A172 (cell line): ENCODE measurements at regions not wholly inside any gene's neighbourhood (a gene's known extent, or its start where the extent isn't known, plus 50 kb on each side); places are given as distances from the start of the nearest gene placed in this dataset.

ENCODE experiments used
- DNase-seq: peaks from one replicate; pipeline ENCODE4 v3.0.0-alpha.2; 2015; ENCODE audit warnings: low spot score

DNA sequence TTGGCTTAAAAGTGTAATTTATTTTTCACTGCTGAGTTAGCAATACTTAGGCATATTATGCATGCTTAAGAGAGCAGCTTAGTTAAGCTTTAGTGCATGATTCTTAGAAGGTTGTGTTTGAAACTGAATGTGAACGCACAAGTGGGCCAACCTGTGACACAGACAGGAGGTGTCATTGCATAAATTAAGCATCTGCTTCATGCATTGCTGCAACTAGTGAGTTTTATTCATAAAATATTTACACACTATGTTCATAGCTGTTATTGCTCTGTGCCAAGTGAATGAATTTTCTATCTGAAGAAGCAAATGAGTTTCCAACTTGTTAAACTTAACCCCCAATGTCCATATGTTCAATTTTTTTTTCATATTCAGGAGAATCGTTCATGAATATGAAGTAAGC, 806.4 kb downstream of the GALR1 start:
- no peak for DNase-seq

DNA sequence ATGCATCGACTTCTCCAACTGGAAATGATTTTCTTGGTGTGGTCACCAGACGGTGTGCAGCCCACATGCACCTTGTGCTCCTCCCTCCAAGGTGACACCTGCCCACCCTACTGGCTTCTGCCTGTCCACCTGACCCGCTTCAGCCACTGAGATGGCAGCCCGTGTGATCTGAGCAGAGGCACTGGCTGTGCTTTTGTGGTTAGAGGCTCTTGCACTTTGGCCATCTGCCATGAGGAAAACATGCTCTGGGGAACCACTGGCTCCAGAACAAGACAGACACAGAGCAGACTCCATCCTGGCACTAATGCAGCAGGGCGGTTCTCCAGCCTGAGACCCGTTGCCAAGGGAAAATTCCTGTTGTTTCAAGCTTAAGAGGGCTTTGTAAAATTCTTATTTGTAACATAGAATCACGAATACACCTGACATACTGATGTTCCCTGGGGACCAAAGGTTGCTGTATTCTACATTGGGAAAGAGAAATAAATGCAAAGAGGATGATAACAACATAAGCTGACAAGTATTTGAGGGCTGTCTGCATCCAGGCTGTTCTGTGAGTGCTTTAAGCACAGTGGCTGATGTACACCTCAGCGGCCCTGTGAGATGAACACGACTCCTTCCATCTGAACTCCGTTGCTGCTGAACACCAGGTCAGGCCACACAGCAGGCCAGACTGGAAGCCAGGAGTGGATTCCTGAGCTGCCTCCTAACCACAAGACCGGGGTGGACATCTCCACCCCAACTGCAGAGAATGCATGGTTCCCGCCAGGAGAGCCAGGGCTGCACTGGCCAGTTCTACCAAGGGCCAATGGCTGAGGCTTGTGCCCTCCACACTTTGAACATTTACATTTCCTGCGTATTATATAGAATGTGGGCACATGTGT, 820.4 kb downstream of the GALR1 start:
- DNase-seq, result no peak

DNA sequence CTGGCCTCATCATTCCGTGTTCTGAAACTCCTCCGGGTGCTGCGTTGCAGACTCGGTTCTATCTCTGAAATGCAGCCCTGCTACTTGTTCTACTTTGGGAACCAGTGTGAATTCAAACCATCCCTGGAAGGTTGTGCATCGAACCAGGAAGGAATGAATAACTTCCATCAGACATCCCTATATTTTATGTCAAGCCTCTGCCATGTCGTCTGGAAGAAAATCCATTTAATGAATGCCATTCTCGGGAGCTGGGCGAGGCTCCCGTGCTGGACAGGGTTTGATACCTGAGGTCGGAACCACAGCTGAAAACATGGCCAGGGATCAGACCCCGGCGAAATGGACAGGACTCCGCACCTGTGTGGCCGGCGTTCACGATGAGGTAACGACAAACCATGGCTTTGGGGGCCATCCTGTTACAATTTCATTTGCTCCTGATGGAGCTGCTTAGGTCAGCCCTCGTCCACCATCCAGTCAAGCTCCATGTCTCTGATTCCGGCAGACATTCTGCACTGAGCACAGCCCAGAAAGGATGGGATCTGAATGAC, 821.6 kb downstream of the GALR1 start:
- no peak for DNase-seq

DNA sequence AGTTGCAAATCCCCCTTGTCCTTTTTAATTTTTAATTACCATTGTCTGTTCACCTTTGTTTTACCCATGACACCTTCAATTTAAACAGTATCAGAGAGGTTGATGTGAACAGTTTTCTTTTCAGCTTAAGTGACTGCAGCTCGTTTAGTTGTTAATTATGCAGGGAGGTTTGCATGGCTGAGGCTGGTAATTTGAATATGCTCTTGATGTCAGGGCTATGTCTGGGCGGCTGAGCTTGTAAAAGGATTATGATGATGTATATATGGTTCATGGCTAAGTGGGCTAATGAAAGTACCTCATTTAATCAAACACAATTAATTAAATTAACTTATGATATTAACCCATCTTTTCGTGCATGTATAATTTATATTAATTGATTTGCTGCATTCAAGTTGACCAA, 822.1 kb downstream of the GALR1 start:
- no peak for DNase-seq

DNA sequence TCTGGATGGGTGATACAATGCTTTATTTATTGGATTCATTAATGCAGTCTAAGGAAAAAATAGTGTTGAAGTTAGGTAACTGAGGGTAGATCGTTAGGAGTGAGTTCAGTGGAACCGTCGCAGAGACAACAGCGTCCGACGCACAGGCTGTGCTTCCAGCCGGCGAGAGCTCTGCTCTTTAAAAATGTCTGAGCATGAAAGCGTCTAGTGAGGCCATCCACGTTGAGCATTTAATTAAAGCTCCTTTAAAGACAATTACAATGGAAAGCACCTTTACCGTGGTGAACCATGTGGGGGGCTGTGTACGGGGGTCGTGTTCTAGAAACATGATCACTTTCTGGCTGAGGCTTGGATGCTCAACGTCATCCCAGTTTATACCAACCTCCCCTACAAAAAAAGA, 822.7 kb downstream of the GALR1 start:
- DNase-seq, result no peak

DNA sequence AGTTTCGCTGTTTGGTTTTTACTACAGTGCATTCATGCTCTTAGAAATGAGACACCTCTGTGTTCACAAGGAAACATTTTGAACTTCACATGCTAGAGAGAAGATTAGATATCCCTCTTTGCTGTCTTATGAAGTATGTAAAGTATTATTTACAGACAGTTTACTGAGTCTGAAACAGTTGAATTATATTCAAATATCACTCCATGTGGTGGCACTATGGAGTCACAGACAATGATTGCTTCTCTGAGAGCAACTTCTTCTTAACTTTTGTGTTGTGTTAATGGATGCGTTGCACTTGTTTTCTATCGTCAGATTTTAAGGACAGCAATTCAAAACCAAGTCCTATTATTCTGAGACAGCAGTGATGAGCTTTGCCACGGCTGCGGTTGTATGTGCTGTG, 823.6 kb downstream of the GALR1 start:
- DNase-seq, result no peak

DNA sequence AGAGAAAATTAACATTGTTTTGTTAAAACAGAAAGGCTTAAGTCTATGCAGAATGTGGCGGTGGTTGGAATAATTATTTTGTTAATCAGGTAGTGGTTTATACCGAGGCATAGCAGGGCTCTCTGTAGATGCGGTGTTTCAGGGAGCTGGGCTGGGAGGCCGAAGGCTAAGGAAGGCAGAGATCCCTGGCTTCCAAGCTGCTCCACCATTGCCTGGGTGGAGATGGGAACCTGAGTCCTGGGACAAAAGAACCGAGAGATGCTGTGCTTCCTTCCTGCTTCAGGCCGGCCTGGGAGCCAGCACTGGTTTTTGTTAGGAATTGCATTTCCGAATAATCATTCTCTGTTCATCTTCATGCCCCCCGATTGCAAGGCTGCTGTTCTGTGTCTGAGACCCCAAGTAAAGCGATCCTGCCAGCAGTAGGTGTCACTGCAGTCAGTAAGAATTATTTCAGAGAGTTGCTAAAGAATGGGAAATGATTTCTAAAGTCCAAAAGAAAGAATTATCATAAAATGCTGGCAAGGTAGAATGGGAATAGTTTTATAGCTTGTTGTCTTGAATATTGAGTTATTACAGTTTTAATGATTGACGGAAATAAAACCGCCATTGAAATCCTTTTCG, 824.9 kb downstream of the GALR1 start:
- no peak for DNase-seq

DNA sequence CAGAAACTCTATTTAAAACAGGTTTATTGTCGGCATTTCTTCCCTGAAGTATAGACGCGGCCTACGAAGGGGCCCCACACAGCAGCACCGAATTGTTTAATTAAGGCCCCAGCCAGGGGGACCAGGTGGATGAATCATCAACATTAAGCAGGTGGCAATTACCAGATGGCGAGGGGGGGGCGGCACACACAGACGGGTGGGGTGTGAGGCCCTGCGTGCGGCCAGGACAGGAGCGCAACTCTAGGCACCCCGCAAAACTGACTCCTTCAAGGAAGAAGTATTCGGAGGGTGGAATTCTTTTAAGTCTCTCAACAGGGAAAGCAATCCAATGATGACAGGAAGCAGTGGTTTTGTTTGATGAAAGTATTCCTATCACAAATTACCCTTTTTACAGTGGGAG, 830.4 kb downstream of the GALR1 start:
- no peak for DNase-seq

DNA sequence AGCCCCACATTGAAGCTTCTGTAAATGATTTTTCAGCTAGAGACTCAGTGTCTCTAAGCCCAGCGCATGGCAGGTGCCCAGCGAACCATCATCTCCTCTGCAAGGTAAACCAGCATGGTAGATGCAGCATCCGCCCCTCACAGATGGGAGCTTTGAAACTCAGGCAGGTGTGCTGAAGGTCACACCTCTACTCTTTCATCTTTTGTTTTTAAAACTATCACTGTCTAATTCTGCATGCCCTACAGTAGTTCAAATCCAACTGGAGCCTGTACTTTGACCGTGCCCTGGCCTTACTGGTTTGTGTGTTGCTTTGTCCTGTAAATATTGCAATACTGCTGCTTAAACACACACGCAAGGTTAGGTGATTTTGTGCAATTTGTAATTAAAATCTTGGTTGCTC, 831.1 kb downstream of the GALR1 start:
- no peak for DNase-seq

DNA sequence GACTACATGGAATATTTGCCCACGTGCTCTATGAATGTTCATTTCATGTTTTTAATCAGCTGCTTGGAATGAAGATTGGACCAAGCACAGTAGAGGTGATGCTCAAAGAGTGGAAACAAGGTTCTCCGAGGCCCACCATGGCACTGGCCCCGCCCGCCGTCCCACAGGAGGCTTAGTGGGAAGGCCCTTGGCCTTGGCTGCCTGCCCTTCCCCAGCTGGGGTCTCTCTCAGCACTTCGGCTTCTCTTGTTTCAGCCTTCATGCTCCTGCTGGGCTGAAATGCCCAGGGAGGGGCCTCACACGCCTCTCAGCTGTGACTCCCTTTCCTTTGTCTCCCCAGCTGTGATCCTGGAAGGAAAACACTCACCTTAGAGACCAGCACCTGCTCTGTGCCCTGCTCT, 833.2 kb downstream of the GALR1 start:
- no peak for DNase-seq

DNA sequence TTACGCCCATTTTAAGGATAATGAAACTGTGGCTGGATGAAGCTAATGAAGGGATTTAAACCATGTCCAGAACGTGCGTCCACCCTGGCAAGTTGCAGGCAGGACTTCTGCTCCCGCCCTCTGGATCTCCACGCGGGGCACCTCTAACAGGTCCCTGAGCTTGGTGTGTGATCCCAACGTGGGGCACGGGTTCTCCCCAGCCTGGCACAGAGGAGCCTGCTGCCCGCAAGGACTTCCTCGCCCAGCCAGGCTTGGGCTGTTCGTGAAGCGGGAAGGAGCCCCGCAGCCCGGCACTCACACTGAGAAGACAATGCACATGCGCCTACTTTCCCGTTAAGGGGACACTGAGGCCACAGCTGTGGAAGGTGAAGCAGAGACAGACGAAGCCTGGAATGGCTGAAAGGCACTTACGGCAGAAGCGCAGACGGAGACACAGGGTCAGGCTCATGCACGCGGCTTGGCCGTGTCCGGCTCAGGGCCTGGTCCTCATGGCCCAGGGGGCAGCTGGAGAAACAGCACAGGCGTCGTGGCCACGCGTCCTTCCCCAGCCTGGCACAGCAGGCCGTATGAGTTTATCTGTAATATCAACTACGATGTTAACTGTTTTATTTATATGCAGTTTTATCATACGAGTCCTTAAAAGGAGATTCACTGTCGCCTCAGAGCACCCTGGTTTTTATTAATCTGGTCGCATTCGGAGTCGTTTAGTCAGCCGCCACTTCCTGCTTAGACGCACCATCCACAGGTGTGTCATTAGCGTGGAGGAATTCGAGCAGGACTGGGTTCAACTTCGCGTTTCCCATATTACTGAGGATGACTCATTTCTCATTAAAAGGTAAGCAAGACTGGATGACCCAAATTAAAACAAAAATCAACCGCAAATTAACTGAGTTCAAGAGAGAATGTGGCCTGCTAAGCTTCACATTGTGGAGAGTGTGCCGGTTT, 835.9 kb downstream of the GALR1 start:
- DNase-seq, result peak; percentile 19

DNA sequence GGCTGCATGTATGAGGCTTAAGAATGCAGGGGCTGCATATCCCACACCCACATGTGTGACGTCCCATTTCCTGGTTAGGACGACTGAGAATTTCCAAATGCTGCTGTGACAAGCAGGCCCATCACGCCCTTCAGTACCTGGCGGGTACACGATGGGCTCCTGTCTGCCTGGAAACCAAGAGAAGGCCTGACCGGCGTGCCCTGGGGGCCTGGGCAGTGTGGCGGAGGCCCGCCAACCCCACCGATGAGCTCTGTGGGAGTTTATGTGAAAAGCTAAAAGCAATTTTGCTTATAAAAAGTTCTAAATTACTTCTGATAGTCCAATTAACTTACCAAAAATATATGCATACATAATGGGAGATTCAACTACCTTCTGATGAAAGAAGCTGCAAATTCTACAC, 837.3 kb downstream of the GALR1 start:
- DNase-seq, result no peak

DNA sequence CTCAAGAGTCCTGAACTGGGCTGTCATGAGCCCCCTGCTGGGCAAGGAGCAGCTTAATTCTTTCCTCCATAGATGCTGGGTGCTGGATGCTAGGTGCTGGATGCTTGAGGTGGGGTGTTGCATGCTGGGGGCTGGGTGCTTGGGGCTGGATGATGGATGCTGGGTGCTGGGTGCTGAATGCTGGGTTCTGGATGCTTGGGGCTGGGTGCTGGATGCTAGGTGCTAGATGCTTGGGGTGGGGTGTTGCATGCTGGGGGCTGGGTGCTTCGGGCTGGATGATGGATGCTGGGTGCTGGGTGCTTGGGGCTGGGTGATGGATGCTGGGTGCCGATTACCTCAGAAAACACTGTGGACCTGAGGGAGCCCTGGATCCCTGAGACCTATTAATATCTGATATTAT, 837.7 kb downstream of the GALR1 start:
- DNase-seq, result no peak

DNA sequence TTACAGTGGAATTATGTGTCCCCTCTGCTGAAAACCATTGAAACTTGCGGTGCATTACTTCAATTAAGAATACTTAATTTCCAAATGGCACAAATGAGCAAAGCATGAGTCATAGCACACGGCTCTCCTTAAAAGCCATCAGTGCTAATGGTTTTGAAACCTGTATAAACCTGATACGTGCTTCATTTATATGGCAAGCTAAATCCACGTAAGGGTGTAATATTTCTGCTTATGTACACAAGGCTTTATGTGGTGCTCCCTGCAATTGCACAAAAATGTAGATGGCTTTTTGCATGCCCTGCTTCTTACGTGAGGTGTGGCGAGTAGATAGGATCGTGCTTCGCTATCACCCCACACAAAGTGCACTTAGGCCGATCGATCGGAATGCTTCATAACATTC, 840.9 kb downstream of the GALR1 start:
- no peak for DNase-seq

DNA sequence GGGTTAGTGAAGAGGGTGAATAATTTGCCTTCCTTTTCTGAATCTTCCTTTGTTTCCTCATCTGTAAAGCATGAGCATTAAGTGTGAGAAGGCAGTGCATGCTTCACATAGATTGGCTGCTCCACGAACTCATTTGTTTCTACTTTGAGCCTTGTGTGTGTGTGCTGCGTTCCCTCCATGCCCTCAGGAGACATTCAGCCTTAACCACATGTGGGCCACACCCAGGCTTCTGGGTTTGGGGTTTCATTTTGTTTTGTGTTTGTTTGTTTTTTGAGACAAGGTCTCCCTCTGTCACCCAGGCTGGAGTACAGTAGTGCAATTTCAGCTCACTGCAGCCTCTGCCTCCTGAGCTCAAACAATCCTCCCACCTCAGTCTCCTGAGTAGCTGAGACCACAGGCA, 843.3 kb downstream of the GALR1 start:
- no peak for DNase-seq

DNA sequence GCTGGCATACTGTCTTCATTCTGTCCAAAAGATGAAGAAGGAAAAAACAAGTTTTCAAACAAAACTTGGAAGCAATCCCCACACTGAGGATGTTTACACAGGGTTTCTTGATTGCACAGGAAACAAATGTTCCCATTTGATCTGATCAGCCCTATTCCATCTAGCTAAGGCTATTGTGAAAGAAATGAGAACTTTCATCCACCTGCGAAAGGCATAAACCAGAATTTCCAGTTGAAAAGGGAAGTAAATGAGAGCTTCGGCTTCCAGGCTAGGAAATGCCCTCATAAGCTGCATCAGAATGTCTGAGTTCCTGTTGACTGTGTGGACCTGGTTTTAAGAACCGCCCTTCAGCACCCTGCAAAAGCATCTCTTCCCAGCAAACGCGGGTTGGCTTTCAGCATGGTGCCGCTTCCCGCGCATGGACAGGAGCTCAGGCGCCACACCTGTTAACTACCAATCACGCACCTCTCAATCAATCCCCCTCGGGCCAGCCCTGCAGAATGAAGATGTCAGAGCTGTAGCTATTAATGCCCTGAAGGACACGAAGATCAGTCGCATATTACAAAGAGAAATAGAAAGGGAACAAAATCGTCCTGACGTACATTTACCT, 850.4 kb downstream of the GALR1 start:
- DNase-seq, result no peak

DNA sequence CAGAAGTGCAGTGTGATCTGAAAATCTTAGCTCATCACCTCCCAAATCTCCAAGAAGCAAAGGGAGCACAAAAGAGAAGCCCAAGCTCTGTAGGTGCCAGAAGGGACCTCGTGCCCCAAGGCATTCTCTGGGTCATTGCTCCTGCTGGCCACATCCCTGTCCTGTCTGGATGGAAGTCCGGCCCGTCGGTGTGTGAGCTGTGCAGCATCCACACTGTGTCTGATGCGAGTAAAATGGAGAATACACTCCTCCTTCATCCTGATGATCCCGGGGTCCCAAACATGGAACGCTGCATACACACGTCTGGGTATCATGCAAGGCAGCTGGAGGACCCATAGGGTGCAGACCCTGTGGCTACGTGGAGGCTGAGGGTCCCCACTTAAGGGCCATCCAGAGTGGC, 851.4 kb downstream of the GALR1 start:
- DNase-seq, result no peak

DNA sequence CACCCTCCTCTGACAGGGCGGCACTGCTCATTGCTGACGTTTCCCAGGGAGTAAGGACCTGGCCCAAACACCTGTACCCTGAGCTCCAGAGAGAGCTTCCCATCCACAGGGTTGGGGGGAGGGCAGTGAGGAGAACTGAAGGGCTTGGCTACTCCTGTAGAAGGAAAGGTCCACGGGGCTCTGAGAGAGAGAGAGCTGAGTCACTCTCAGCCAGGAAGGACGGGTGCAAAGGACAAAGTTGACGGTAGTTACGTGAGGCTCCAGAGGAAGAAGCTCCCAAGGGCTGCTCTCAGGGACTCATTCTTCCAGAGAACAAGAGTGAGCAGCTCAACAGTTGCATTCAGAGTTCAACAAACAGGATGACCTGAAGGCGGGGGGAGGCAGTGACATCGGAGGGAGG, 852.5 kb downstream of the GALR1 start:
- DNase-seq, result no peak

DNA sequence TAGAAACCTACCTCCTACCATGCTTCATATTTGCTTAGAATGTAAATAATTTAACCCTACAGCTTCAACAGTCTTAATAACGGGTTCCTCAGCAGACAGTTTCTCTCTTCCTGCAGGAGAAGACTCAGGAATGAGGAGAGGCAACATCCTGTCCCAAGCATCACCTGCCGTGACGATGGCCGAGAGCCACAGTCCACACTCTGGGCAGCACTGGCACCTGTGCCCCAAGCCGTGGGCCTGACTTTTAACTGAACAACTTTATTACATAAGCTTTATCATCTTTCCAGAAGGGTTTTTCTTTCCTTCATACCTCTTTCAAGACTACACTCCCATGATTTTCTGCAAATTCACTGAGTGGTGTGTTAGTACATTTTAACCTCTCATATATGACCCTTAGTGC, 856.0 kb downstream of the GALR1 start:
- no peak for DNase-seq

DNA sequence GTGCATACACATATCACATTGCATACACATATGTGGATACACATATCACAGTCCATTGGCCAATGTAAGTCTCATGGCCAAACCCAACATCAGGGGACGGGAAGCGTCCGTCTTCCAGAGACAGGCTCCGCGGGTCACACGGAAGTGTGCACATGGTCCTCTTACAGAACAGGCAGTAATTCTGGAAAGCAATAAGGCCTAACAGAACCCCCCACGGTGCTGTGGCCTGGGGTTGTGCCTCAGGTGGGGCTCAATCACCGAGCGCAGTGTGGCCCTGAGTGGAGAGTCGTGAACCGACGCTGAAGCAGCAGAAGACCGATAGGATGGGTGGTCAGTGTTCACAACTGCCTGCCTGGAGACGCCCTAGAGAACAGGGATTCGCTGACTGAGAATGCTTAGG, 857.3 kb downstream of the GALR1 start:
- no peak for DNase-seq

DNA sequence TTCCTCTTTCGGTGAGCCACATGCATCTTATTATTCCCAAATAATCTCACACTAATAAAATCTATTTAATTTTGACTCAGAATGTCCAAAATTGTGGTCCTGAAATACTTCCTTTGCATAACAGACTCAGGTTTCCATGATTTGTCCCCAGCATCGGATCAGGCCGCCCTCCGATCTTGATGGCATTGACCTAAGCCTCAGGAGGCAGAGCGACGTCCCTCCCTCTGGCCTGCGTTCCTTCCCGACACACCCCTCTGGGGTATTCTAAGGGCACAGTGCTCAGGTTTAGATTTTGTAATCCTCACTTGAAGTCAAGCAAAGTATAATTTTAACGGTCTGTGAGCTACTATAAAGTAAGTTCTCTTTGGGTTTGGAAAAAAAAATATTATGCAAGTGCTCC, 857.7 kb downstream of the GALR1 start:
- no peak for DNase-seq

DNA sequence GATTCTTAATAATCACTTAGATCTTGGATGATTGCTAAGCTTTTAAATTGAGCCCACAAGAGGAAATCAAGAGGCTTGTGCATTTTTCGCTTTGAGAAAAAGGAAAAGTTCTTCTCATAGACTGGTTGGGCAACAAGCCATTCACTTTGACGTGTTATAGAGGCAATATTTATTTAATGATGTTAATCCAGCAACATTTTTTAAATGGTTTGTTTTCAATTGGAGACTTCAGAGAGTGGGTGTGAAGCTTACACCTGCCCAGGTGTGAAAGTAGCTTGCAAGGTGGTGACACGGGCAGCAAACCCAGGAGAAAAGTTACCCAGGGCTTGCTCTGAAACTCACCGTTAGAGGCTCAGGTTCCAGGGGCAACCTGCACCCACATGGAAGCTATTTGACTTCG, 858.9 kb downstream of the GALR1 start:
- DNase-seq, result no peak
